Neuronal stem cell (in vitro differentiated cells): ENCODE measurements at regions not wholly inside any gene's neighbourhood (a gene's known extent, or its start where the extent isn't known, plus 50 kb on each side); places are given as distances from the start of the nearest gene placed in this dataset.

Source experiments
- DNase-seq: peaks from one replicate; pipeline ENCODE4 v3.0.0-alpha.2; 2013; ENCODE audit warnings: low spot score
- H2AFZ ChIP-seq: one replicate; pipeline ENCODE4 v1.6.1; 2013; ENCODE audit warnings: mild to moderate bottlenecking, low read length, inconsistent platforms
- H2AK5ac ChIP-seq: 2 replicates; pipeline ENCODE4 v1.6.1; 2013; ENCODE audit warnings: low read depth, mild to moderate bottlenecking, inconsistent platforms, low read length, moderate library complexity, mixed read lengths
- H2BK120ac ChIP-seq: 2 replicates; pipeline ENCODE4 v1.6.1; 2013; ENCODE audit warnings: low read depth, mild to moderate bottlenecking, inconsistent platforms, low read length, moderate library complexity, mixed read lengths
- H2BK12ac ChIP-seq: one replicate; pipeline ENCODE4 v1.6.1; 2013; ENCODE audit warnings: low read length, inconsistent platforms
- H2BK15ac ChIP-seq: 2 replicates; pipeline ENCODE4 v1.6.1; 2013; ENCODE audit warnings: mild to moderate bottlenecking, low read length, inconsistent platforms, mixed read lengths
- H2BK5ac ChIP-seq: one replicate; pipeline ENCODE4 v1.6.1; 2013; ENCODE audit warnings: inconsistent platforms, mild to moderate bottlenecking, low read length, moderate library complexity
- H3K14ac ChIP-seq: one replicate; pipeline ENCODE4 v1.6.1; 2013; ENCODE audit warnings: low read length, inconsistent platforms
- H3K18ac ChIP-seq: 2 replicates; pipeline ENCODE4 v1.6.1; 2013; ENCODE audit warnings: low read length, inconsistent platforms
- H3K23ac ChIP-seq: 2 replicates; pipeline ENCODE4 v1.6.1; 2013; ENCODE audit warnings: low read depth, mild to moderate bottlenecking, mixed read lengths, low read length, inconsistent platforms; ENCODE audit not compliant: poor library complexity
- H3K27ac ChIP-seq: replicated peaks from 3 replicates; pipeline ENCODE4 v1.5.1; 2013; ENCODE audit warnings: low read length, inconsistent platforms
- H3K27me3 ChIP-seq, 3 experiments: 2 replicates each; pipeline ENCODE4 v1.6.1; 2013; ENCODE audit warnings: low read length in 3 of 3, mild to moderate bottlenecking in 2 of 3, inconsistent platforms in 1 of 3, low read depth in 1 of 3, mixed read lengths in 1 of 3, moderate library complexity in 1 of 3; ENCODE audit not compliant: control insufficient read depth in 3 of 3, insufficient read depth in 3 of 3
- H3K36me3 ChIP-seq, 2 donors: replicated peaks in 1 of 2; 2 replicates each; pipeline ENCODE4 v1.6.1; 2013; ENCODE audit warnings: low read length in 2 of 2; ENCODE audit not compliant: control insufficient read depth in 2 of 2, insufficient read depth in 2 of 2
- H3K4ac ChIP-seq: 2 replicates; pipeline ENCODE4 v1.6.1; 2013; ENCODE audit warnings: inconsistent platforms, mild to moderate bottlenecking, low read length, moderate library complexity
- H3K4me1 ChIP-seq, 2 donors: 1 replicate in 1 of 2; 2 replicates in 1 of 2; pipeline ENCODE4 v1.6.1; 2013; ENCODE audit warnings: low read length in 2 of 2, low read depth in 1 of 2; ENCODE audit not compliant: control insufficient read depth in 2 of 2, insufficient read depth in 1 of 2
- H3K4me2 ChIP-seq: one replicate; pipeline ENCODE4 v1.6.1; 2013; ENCODE audit warnings: mild to moderate bottlenecking, low read length, inconsistent platforms; ENCODE audit not compliant: insufficient read depth, poor library complexity, severe bottlenecking
- H3K4me3 ChIP-seq, 2 donors: 2 replicates each; pipeline ENCODE4 v1.5.1; 2013; ENCODE audit warnings: low read length in 2 of 2, mild to moderate bottlenecking in 2 of 2, inconsistent platforms in 1 of 2, moderate library complexity in 1 of 2
- H3K79me1 ChIP-seq: one replicate; pipeline ENCODE4 v1.6.1; 2013; ENCODE audit warnings: low read depth, mild to moderate bottlenecking, inconsistent platforms, low read length, moderate library complexity
- H3K9ac ChIP-seq: one replicate; pipeline ENCODE4 v1.6.1; 2013; ENCODE audit warnings: mild to moderate bottlenecking, low read depth, low read length, inconsistent platforms; ENCODE audit not compliant: poor library complexity
- H3K9me3 ChIP-seq, 2 donors: replicated peaks in 1 of 2; 2 replicates each; pipeline versions ENCODE3 to v1.6.1; 2013; ENCODE audit warnings: low read length in 2 of 2, mild to moderate bottlenecking in 2 of 2, inconsistent platforms in 1 of 2, low read depth in 1 of 2, mixed read lengths in 1 of 2, moderate library complexity in 1 of 2; ENCODE audit not compliant: control insufficient read depth in 2 of 2, insufficient read depth in 1 of 2
- H4K8ac ChIP-seq: one replicate; pipeline ENCODE4 v1.6.1; 2013; ENCODE audit warnings: low read depth, mild to moderate bottlenecking, inconsistent platforms, low read length, moderate library complexity
- H4K91ac ChIP-seq: one replicate; pipeline ENCODE4 v1.6.1; 2013; ENCODE audit warnings: low read length, low read depth, mild to moderate bottlenecking, inconsistent platforms; ENCODE audit not compliant: poor library complexity
- WGBS, 2 donors: extraction: QIAGEN DNeasy Blood & Tissue Kit; methylation state at CpG; one replicate each; pipeline ENCODE4 v1.1.7; 2013; ENCODE audit warnings: missing lambda C conversion rate in 2 of 2, mixed read lengths in 1 of 2; ENCODE audit not compliant: insufficient read length in 2 of 2, insufficient replicate concordance in 1 of 2; ENCODE audit errors: extremely low coverage in 2 of 2; 5-methylcytosine and 5-hydroxymethylcytosine counted together

DNA sequence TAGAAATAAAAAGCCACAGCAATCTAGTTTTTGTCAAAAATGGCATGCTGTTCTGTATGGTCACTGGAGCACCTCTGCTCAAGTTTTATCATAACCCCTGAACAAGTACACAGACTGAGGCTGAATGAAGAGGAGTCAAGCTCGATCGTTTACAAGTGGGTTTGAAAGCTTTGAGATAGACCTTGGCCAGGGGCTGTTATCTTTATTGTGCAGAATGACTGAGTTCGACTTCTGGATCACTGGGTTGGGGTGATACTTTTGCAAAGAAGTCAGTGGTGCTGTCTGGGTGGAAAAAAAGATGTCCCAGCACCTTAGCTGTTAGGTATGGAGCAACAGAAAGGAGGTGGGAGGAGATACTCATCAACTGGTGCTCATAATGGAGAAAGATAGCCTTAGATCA is 446.0 kb downstream of the HACE1 start:
- Histone ChIP-seq H3K23ac (no peak overlapping the region), H2AFZ (no peak overlapping the region), H3K9me3 (no peaks in the 10 kb centered on the region), H2BK5ac (no peak overlapping the region), H3K9ac (no peak overlapping the region), H2BK120ac (no peak overlapping the region), H2AK5ac (no peak overlapping the region), H3K36me3 (no peaks in the 10 kb centered on the region), H3K4me2 (no peak overlapping the region), H3K18ac (no peak overlapping the region), H3K4me1 (peaks cover 0 to 3% of the 10 kb centered on the region in 2 donors), H3K27ac (no peak overlapping the region), H3K14ac (no peak overlapping the region), H3K4me3 (no peak overlapping the region), H3K79me1 (no peaks in the 10 kb centered on the region), H3K4ac (no peak overlapping the region), H2BK15ac (no peak overlapping the region), H2BK12ac (no peak overlapping the region), H4K91ac (no peak overlapping the region), H4K8ac (no peak overlapping the region), H3K27me3 (no peaks in the 10 kb centered on the region)
- DNase-seq, result no peak
- WGBS, 2 donors, result no CpG with 5 or more reads among the region's 3 CpGs

DNA sequence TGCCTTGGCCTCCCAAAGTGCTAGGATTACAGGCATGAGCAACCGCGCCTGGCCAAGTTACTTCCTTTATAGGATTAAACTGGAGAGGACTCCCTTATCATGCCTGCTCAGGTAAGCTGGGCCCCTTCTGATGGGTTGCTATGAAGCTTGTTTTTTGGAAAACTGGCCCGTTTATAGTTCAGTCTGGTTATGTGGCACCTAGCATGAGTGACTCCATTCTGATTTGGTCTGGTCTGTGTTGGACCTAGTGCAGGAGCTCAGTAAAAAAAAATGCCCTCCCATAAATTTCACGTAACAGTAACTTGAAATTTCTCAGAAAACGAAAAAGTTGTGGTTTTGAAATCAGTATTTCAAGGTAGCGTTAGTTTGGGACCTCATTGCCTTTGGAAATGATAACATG is 448.4 kb downstream of the HACE1 start:
- H4K8ac ChIP-seq, result no peak overlapping the region
- H2BK15ac ChIP-seq, result no peak overlapping the region
- WGBS, 2 donors, result no CpG with 5 or more reads among the region's 6 CpGs
- no peaks in the 10 kb centered on the region for H3K36me3 ChIP-seq
- no peak overlapping the region for H2AK5ac ChIP-seq
- H2BK5ac ChIP-seq, result no peak overlapping the region
- no peak overlapping the region for H3K4ac ChIP-seq
- no peaks in the 10 kb centered on the region for H3K79me1 ChIP-seq
- no peak overlapping the region for H3K23ac ChIP-seq
- no peaks in the 10 kb centered on the region for H3K4me1 ChIP-seq
- H3K18ac ChIP-seq, result no peak overlapping the region
- no peak overlapping the region for H2AFZ ChIP-seq
- H3K9ac ChIP-seq, result no peak overlapping the region
- H3K27ac ChIP-seq, result no peak overlapping the region
- H3K9me3 ChIP-seq, result no peaks in the 10 kb centered on the region
- no peak overlapping the region for H2BK12ac ChIP-seq
- H3K4me2 ChIP-seq, result no peak overlapping the region
- no peak overlapping the region for H3K14ac ChIP-seq
- DNase-seq, result no peak
- no peak overlapping the region for H4K91ac ChIP-seq
- H2BK120ac ChIP-seq, result no peak overlapping the region
- H3K4me3 ChIP-seq, result no peak overlapping the region
- no peaks in the 10 kb centered on the region for H3K27me3 ChIP-seq

DNA sequence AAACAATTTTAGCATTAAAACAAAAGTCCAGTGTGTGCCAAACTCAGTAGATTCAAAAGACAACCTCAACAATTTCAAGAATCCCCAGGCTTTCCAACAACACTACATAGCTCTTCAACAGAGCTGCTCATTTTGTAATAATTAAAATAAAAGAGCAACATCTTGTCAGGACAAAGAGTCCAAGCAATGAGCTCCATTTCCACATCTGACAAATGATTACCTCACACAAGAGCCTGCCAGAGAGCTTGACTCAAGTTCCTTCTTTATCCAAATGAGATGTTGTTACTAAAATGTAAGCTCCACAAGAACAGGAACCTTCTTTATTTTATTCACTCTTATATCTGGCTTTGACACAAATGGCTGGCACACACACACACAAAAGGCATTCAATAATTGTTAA is 449.8 kb downstream of the HACE1 start:
- no peak overlapping the region for H2BK120ac ChIP-seq
- H3K23ac ChIP-seq, result no peak overlapping the region
- H3K9me3 ChIP-seq, result no peaks in the 10 kb centered on the region
- H3K79me1 ChIP-seq, result no peaks in the 10 kb centered on the region
- no peak overlapping the region for H3K4me3 ChIP-seq
- no peak overlapping the region for H4K91ac ChIP-seq
- H2BK5ac ChIP-seq, result no peak overlapping the region
- no peaks in the 10 kb centered on the region for H3K4me1 ChIP-seq
- H3K4me2 ChIP-seq, result no peak overlapping the region
- no peak overlapping the region for H3K14ac ChIP-seq
- no peak overlapping the region for H2BK12ac ChIP-seq
- H2BK15ac ChIP-seq, result no peak overlapping the region
- H3K27me3 ChIP-seq, result no peaks in the 10 kb centered on the region
- no peak overlapping the region for H3K4ac ChIP-seq
- H3K27ac ChIP-seq, result no peak overlapping the region
- no peak overlapping the region for H3K18ac ChIP-seq
- no peak for DNase-seq
- H4K8ac ChIP-seq, result no peak overlapping the region
- H2AK5ac ChIP-seq, result no peak overlapping the region
- no peak overlapping the region for H3K9ac ChIP-seq
- no peak overlapping the region for H2AFZ ChIP-seq
- H3K36me3 ChIP-seq, result no peaks in the 10 kb centered on the region

DNA sequence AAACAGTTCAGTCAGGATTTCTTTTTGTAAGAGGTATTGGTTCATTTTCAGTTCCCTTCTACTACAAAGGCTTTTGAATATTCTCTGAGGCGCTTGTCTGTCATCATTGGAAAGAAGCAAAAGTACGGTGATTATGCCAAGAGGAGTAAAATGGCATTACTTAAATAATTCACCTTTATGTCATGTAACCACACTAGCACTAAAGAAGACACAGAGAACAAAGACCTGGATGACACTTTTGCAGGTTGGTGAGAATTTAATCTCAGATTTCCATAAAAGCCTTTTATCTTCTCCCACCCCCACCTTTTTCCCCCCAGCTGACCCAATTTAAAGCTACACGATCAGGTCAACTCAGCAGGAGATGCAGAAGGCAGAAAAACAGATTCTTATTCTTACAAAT is 451.8 kb downstream of the HACE1 start:
- H3K4me3 ChIP-seq, result no peak overlapping the region
- no peak for DNase-seq
- H3K4ac ChIP-seq, result no peak overlapping the region
- no peak overlapping the region for H2BK12ac ChIP-seq
- H3K27me3 ChIP-seq, result no peaks in the 10 kb centered on the region
- no peak overlapping the region for H2AFZ ChIP-seq
- no peaks in the 10 kb centered on the region for H3K79me1 ChIP-seq
- H3K9me3 ChIP-seq, result no peaks in the 10 kb centered on the region
- no peak overlapping the region for H3K27ac ChIP-seq
- no peak overlapping the region for H3K23ac ChIP-seq
- no peak overlapping the region for H3K14ac ChIP-seq
- H3K4me1 ChIP-seq, result no peaks in the 10 kb centered on the region
- H3K18ac ChIP-seq, result no peak overlapping the region
- no CpG with 5 or more reads among the region's 3 CpGs for WGBS, 2 donors
- H2BK5ac ChIP-seq, result no peak overlapping the region
- no peaks in the 10 kb centered on the region for H3K36me3 ChIP-seq
- H2BK15ac ChIP-seq, result no peak overlapping the region
- H3K4me2 ChIP-seq, result no peak overlapping the region
- H4K8ac ChIP-seq, result no peak overlapping the region
- H2AK5ac ChIP-seq, result no peak overlapping the region
- H4K91ac ChIP-seq, result no peak overlapping the region
- H2BK120ac ChIP-seq, result no peak overlapping the region
- H3K9ac ChIP-seq, result no peak overlapping the region
